IPS DF 19.7 (cell line): ENCODE measurements at regions not wholly inside any gene's neighbourhood (a gene's known extent, or its start where the extent isn't known, plus 50 kb on each side); places are given as distances from the start of the nearest gene placed in this dataset.
"Not testable (repeated sequence)": the region's sequence is repeated elsewhere in the genome, so short reads cannot be mapped to it uniquely, and the experiment has no call there.

Experiments used
- DNase-seq: peaks from one replicate; pipeline ENCODE4 v3.0.0-alpha.2; 2013; ENCODE audit warnings: low read depth, low spot score

DNA sequence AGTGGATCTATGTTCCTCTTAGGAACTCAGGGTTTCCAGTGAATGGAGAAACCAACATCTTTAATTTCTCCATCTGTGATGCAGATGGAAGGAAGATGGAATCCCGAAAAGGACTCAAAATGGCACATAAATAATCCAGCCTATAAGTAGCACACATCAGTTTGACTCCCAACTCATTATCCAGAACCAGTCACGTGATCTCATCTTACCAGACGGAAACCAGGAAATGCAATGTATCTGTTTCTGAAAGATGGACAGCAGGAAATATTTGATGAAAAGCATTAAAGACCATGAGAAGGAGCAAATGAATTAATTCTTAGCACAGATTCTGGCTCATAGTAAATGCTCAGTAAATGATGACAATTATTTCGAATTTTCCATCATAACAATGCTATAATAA lies 443.1 kb upstream of the FMR1 start:
- no peak for DNase-seq

DNA sequence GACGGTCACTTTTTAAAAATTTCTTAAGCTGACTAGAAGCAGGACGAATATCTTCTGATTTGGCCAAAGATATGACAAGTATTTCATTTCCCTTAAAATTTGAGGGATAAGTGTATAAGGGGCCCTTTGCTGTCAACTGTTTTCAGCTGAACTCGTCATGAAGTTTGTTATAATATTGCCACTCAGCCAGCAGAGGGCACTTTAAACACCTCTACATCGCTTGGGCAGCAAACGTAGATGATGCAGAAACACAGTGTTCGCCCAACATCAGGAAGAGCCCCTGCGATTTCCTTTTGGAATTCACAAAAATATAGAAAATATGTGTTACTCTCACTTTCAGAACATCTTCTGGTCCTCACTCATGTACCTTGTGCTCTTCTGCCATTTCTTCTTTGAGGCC lies 435.7 kb upstream of the FMR1 start:
- DNase-seq: no peak

DNA sequence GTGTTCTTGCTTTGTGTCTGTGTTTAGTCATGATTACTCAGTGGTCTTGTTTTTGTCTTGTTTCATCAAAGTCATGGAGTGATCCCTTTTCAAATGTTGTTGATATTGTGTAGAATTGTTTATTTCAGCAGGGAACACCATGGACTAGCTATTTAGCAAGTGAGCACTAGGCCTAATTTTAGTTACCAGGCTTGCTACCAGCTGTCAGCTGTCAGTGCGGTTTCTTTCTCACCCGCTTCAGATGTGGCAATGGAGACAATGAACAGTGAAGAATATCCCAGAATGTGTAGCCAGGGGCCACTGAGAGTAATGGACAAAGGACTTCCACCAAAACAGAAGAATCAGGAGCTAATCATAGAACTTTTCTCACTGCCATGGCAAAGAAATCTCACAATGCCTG lies 432.8 kb upstream of the FMR1 start:
- no peak for DNase-seq

GRCh38 chrX:147485207-147485606 lies 426.5 kb upstream of the FMR1 start:
- DNase-seq: no peak

DNA sequence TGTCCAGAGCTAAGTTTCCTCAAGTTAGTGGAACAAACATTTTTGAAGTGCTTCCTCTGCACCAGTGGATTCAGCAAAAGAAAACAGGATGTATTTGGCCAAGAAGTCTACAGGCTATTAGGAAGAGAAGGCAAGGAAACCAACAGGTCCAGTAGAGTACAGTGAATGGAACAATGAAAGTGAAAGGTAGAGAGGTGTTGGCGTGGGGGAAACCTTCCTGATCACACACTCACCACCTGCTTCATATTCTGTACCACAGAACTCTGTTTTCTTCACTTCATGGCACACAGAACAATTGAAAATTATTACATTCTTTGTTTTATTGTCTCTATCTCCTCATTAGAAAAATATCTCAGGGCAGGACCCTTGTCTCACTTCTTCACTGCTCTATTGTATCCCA lies 417.4 kb upstream of the FMR1 start:
- no peak for DNase-seq

GRCh38 chrX:147498796-147499195 lies 412.9 kb upstream of the FMR1 start:
- DNase-seq: no peak

DNA sequence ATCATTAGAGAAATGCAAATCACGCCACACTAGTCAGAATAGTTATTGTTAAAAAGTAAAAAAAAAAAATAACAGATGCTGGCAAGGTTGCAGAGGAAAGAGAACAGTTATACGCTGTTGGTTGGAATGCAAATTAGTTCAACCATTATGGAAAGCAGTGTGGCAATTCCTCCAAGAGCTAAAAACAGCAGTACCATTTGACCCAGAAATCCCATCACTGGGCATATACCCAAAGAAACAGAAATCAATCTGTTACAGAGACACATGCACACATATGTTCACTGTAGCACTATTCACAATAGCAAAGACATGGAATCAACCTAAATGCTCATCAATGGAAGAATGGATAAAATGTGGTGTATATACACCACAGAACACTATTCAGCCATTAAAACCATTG lies 388.7 kb upstream of the FMR1 start:
- DNase-seq: no peak

DNA sequence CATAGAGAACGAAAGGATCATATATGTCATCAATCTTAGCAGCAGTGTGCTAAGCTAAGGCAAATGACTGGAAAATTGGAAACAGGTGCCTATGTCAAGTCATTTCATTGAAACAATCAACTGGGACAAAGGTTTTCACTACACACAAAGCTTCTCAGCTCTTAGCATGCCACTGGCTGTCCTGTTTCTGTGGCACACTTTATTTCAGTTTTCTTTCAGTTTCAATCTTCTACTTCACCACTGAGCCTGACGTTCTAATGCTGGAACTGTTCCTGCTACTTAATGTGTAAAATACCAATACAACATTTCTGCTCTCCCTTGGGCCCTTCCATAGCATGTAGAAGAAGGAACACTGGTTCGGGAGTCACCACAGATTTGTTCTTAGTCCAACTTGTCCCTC lies 378.3 kb upstream of the FMR1 start:
- DNase-seq: no peak

DNA sequence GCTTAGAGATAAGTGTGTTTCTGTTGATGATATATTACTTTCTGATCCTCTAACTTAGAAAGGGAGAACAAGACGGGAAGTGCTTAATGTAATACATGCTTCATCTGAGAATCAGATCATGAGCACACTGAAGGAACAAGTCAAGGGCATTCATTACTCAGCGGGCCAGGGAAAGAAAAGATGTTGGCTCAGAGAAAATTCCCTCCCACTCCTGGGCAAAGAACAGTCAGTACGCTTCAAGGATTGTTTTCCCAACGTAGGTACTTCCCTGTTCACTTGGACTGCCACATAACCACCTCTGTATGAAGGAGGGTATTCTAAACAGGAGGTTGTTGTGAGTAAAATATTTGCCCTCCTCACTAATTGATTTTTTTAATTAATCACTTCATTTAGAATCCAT lies 374.5 kb upstream of the FMR1 start:
- no peak for DNase-seq

- DNase-seq: not testable (repeated sequence)
Observed at GRCh38 chrX:147548023-147548422, 363.7 kb upstream of the FMR1 start.

GRCh38 chrX:147550217-147550616 lies 361.5 kb upstream of the FMR1 start:
- no peak for DNase-seq

DNA sequence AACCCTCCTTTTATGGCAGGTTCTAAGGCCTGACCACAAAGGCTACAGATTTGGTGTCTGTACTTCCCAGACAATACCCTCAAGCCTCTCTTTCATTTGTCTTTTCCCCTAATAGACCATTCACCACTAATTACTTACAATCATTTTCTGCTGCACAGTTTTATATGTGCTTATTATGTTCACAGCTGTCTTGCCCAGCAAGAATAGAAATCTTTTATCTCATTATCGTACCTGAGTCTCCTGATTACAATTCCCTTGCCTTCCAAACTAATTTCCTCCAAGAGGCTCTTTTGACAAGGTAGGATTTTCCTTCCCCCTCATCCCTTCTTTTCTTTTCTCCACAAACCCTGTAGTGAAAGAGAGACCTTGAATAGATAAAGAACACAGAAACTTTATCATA lies 352.5 kb upstream of the FMR1 start:
- DNase-seq: no peak

GRCh38 chrX:147565237-147565636 lies 346.5 kb upstream of the FMR1 start:
- no peak for DNase-seq

- DNase-seq: no peak
Observed at GRCh38 chrX:147570483-147570882, 341.2 kb upstream of the FMR1 start.

- DNase-seq: no peak
Observed at GRCh38 chrX:147573266-147573665, 338.5 kb upstream of the FMR1 start.

DNA sequence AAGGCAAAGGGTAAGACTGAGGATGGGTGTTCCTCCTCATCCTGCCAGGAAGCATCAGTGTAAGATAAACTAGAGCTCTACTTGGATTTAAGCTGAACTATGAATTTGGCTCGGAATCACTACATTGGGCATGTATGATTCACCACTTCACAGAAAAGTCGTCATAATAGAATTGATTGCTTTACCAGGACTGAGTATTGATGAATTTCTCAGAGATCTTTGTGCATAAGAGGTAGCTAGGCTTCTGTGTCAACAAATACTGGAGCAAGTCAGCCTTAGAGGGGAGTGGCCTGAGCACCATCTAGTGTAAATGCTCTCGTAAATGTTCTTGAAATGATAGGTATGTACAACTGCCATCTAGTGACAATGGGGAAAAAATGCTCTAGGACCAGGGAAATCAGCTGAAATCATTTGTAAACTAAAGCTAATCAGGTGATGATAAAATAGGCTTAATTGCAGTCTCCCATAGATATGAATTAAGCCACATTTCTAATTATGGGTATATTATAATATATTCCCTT lies 309.5 kb upstream of the FMR1 start:
- DNase-seq: no peak

DNA sequence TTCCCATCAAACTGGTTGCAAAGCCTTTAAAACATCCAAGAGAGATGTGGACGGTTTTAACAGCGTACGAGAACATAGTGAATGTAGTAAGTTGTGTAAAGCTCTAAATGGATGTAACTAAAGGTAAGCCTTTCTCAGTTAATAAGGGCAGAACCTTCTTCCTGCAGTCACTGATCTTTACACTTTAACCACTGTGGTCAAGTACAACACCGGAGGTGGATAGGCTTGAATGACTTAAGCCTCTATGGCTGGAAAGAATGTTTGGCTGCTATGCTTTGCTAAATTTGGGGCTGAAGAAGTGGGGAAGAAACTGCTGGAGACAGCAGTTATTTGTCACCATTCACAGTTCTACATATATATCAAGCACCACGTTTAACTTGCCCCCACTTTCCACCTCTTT lies 285.1 kb upstream of the FMR1 start:
- DNase-seq: no peak

DNA sequence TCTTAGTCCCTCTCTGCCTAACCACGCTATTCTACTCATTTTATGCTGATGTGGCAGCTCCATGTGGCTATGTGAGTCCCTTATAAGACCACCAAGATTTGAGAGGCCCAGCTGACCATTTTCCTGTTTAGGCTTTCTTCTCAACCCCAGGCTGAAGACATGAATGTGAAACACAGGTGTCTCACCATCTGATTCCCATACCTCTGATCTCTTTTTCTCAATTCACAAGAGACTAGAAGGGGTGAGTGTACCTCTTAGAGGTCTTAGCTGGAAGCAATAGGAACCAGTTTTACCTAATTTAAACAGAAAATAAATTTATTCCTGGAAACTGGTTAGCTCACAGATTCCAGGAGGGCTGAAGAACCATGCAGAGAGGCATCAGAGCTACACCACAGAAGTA lies 276.5 kb upstream of the FMR1 start:
- DNase-seq: no peak

DNA sequence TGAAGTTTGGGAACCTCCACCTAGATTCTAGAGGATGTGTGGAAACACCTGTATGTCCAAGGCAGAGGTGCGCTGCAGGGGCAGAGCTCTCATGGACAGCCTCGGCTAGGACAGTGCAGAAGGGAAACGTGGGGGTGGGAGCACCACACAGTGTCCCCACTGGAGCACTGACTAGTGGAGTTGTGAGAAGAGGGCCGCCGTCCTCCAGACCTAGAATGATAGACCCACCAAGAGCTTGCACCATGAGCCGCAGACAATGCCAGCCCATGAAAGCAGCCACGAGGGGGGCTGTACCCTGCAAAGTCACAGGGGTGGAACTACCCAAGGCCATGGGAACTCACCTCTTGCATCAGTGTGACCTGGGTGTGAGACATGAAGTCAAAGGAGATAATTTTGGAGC lies 274.5 kb upstream of the FMR1 start:
- no peak for DNase-seq

DNA sequence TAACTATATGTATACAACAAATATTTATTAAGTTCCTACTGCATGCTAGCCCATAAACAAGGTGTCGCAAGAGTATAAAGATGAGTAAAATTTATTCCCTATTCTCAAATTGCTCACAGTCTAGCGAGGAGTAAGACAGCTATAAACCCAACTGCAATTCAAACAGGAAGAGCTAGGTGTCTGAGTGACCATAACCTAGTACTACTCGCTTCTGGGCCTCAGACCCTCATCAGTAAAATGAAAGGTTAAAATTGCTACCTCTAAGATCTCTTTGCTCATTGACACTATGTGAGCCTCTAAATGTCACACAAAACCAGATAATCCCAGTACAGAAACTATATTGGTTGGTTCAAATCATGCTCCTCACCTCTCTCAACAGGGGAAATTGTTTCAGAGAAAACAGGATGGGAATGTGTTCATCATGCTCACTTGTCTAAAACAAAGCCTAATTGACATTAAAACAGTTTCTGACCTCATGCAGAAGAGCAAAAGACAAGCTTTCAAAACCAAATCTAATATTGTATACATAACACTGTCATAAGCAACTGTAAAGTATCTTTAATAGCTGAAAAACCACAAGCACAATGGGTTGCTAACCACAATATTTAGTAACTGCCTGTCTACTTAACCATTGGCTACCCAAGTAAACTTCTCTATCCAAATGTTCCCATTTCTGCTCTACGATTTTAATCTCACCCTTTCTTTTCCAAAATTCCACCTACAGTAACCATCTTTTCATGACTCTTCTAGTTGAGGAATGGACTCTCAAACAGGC lies 264.6 kb upstream of the FMR1 start:
- no peak for DNase-seq

DNA sequence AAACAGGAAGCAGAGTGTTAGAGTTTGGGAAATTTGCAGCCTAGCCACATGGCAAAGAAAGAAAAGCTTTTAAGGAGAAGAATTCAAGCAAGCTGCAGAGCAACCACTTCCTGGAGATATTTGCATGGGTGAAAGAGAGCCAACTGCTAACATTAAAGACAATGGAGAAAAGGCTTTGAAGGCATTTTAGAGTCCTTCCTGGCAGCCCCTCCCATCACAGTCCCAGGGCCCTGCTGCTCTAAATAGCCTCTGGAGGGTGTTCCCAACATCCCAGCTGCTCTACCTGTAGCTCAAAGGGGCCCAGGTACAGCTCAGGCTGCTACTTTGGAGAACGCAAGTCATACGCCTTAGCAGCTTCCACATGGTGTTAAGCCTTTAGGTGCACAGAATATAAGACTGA lies 235.9 kb upstream of the FMR1 start:
- no peak for DNase-seq

GRCh38 chrX:147679356-147680005 lies 232.2 kb upstream of the FMR1 start:
- DNase-seq: no peak

GRCh38 chrX:147680251-147680650 lies 231.5 kb upstream of the FMR1 start:
- no peak for DNase-seq
